ENCODE measurements at regions not wholly inside any gene's neighbourhood (a gene's known extent, or its start where the extent isn't known, plus 50 kb on each side); places are given as distances from the start of the nearest gene placed in this dataset.

DNA sequence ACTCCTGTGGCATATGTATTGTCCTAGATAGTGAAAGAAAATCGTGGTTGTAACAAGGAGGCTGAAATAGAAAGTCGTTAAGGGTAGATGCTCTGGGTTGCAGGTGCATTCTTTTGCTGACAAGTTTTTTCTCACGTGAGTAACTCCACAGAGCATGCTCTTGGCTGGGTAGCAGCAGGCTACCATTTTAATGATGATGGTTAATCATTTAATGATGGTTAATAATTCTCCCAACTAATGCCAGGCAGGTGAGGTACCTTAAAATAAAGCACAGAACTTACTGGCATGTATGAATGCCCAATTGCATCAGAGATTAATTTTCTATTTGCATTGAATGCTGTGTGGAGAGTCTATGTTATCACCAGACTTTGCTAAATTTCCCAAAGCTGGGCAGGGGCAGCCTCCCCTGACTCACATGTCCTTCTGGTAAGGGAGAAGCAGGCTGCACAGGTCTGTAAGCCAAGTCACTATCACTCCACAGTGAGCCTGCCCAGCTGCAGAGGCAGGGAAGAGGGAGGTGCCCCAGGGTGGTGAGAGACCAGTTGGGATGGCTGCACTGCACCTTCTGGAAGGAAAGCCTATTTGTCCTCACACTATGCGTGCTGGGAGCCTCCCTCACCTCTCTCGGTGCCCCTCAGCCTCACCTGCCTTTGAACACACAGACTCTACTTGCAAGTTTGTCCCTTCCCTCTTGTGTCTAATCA, 287.0 kb upstream of the IGFBP3 start:
- no peak for DNase-seq (ENCODE audit: low spot score)

DNA sequence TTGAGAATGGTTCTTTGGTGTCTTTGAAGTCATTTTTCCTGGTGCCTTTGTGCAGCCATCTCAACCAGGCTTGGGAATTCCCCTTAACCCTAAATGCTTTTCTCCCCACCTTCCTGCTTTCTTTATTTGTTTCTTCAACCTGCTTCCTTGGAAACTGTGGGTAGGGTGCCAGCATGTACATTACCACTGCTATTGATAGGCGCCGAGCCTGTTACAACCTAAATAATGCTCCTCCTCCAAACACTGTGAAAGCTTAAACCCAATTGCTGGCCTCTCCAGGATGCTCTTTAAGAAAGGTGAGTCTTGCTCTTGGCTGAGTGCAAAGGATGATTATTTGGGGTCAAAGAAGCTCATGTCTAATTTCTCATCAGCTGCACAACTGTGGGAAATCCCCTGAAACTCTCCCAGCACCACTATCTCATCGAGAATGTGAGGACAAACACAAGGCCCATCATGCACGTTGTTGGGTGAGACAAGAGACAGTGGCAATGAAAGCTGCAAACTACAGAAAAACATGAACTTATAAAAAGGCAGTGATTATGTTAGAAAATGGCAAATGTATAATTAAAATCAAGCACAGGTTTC, 285.5 kb upstream of the IGFBP3 start:
- DNase-seq (ENCODE audit: low spot score) = no peak

DNA sequence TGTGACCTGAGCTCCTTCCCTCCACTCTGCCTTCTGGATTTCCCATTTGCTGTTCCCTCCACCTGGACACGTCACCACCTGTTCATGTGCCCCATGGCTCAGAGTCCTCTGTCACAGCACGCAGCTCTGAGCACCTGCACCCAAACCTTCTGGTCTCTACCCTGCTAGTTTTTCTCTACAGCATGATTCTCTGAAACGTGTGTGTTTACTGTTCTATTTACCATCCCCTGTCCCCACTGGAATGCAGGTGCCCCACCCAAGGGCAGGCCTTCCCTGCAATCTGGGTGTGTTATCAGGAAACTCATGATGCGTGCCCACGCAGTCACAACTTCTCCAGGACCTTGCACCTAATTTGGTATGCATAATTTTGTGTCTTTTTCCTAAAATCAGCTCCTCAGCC, 284.4 kb upstream of the IGFBP3 start:
- DNase-seq (ENCODE audit: low spot score) = no peak

DNA sequence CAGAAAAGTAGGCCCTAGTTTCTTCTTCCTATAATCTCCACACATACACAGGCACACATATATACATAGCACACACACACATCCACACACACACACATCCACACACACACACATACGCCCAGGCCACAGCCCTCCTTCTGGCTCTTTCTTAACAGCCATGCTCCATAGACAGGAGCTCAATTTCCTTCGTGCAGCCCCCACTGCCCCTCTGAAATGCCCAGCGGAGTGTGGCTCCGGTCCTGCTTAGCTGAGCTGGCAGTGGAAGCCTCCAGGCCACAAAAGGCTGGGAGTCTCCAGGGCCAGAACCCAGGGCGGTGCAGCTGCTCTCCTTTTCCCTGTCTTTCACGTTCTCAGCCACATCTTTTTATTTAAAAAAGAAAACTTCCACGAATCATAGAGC, 282.9 kb upstream of the IGFBP3 start:
- no peak for DNase-seq (ENCODE audit: low spot score)

DNA sequence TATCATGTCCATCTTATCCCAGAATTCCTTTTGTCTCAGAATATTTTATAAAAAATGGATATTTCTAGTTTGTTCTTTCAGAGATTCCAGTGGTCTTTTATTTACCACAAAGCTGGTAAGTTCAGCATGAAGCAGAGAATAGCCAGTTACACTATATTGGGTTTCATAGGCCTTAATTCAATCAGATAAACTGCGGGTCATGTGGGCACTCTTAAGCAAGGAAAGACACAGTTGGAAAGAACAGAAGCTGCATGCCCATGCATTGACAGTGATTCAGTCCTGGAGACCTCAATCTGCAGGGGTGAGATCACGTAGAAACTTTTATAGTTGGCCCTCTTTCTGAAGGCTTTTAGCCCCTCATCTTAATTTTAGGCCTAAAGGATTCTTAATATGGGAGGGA, 281.3 kb upstream of the IGFBP3 start:
- no peak for DNase-seq (ENCODE audit: low spot score)

DNA sequence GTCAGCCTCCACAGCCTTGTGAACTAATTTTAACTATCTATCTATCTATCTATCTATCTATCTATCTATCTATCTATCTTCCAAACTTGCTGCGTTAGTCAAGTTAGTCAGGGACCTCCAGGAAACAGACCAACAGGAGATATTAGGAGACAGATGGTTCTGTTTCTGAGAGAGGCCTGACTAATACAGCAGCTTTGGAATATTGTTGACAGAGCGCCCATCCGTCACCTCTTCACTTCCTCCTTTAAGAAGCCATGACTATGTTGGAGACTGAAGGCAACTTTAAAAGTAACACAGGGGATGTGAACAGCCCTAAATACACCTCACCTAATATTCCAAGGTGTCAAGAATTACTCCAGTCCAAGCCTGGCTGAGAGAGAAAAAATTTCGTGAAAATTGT, 280.9 kb upstream of the IGFBP3 start:
- DNase-seq (ENCODE audit: low spot score) = no peak

DNA sequence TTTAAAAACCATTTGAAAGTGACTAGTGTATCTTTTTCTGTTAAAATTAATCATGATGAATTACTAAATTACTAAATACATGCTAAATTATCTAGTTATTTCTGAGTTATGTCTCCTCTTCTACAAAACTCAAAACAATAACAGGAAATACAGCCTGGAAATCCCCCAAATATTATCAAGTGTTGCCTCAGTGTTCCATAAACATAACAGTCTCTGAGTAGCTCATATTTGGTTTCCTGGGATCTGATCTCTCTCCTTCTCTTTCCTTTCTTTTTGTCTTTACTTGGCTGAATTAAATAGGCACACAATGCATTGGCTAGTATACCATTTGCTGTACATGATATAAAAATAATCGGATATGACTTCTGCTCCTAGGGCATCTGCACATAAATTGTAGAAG, 277.6 kb upstream of the IGFBP3 start:
- DNase-seq (ENCODE audit: low spot score) = no peak

DNA sequence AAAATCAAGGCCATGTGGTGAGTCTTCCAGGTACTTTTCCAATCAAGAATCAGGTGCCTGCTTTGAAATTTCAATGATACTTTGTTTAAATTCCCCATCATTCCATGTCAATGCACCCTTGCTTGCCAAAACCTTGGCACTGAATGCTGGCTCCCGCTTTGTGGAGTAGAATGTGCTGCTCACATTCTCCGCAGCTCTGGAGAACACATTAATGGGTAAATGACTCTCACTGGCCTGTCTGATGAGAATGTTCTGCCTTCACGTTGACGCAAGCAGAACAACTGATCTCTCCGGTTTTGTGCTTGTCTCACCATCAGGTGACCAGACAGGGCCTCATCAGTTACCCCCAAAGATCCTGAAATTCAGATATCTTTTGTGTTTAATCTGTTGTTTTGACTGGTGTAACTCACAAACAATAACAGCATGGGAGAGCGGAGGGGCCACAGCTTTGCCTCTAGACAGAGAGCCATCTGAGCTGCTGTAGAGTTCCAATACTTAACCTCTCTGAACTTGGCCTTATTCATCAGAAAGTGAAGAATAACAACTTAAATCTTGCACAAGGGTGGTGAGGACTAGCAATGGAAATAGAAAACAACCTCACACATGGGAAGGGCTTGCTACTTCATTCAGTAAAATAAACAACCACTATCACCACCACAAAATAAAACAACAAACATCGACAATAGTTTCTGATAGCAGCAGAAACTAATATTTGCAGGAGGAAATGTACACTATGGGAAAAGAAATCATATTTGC, 276.9 kb upstream of the IGFBP3 start:
- no peak for DNase-seq (ENCODE audit: low spot score)

DNA sequence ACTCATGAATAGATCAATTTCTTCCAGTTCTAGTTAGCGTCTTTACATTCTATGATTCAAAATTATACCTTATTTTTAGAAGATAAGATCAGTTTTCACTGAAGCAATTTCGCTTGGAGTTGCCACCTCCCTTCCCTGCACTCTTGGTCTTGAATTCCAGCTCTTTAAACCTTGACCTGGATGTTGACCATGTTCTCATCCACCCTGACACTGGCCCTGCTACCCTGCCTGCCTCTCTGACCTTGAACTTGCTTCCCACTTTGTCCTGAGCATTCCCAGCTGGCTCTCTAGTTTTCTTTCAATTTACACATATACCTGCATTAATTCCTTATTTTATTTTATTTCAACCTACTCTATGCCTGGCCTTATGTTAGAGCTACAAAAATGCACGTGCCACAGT, 274.9 kb upstream of the IGFBP3 start:
- DNase-seq (ENCODE audit: low spot score) = no peak

DNA sequence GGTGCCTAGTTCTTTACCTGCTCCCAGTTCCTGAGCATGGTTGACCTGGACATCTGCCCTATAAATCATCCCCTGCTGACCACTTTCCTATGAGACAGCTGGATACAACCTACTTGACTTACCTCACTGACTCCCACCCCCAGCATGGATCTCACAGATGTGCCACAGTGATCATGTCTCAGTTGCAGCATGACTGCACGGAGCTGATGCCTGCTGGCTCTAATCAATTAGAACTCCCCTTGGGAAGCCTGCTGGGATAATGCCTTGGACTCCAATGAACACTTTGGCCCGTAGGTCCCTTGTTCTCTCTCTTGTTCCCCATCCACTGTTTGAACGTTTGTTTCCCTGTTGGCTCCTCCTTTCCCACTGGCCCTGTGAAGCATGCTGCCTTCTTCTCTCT, 271.2 kb upstream of the IGFBP3 start:
- no peak for DNase-seq (ENCODE audit: low spot score)

DNA sequence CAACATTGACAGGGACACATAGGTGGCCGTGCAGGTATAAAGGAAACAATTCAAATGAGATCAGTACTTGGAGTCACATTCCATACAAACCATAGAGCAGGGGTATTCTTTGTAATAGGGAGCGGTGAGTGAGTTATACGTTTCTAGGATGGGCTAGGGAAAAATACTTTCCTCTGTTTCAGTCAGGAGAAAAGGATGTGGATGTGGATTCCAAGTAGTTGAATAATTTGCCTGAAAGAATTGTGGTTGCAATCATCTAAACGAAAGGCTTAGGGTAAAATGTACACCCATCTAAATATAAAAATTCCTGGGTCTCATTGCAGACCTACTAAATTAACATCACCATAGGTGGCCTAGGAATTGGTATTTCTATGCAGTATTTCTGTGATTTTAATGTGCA, 270.7 kb upstream of the IGFBP3 start:
- DNase-seq (ENCODE audit: low spot score) = no peak

DNA sequence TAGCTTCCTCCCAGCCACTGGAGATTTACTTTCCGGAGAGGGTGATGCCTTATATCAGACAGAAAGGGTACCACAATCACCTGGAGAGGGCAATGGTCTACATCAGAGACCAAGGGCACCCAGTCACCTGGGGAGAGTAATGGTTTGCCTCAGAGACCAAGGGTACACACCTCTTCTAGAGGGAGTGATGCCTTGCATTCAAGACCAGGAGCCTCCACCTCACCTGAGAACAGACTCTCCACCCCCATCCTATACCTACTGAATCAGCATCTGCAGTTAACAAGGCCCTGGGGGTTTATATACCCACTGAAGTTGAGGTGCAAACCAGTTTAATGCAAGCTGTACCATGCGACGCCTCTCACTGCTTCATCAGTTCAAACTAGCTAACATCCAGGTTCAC, 270.2 kb upstream of the IGFBP3 start:
- DNase-seq (ENCODE audit: low spot score) = no peak

DNA sequence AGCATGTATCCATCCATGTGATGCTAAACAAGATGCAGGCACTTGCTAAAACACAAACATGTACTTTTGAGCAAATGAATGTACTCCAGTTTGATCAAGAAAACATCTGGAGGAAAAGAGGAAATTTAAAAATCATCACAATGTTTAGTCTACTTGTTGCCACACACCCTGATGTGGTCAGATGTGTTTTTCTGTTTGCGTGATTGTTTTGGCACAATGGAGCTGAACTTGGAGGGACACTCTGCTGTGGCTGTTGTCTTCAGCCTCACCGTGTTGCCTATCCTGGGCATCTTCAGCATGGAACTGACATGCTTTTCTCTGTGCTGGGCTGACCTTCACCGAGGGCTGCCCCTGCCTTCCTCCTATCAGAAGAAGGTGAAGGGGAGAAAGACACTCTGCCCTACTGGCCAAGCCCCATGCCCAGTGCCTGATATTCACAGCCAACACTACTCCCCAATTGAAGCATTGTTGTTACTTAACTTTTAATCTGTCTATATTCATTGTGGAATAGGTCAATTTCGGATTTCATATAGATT, 268.3 kb upstream of the IGFBP3 start:
- DNase-seq (ENCODE audit: low spot score) = no peak

DNA sequence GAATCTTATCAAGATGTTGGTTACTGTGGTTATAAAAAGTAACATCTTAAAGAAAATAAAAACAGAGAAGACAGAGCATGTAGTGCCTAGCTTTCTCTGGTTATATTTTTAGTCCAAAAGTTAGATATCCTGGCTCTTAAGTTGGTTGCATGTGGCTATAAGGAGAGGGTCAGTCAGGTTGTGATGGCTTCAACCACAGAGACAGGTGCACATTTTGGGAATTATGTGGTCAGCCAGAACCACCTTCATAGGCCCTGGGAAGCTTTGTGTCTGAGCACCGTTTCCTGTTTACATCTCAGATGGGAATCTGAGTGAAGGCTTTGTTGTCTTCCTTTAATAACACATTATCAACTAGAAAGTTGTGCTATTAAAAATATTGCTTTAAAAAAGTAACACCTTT, 265.1 kb upstream of the IGFBP3 start:
- no peak for DNase-seq (ENCODE audit: low spot score)

DNA sequence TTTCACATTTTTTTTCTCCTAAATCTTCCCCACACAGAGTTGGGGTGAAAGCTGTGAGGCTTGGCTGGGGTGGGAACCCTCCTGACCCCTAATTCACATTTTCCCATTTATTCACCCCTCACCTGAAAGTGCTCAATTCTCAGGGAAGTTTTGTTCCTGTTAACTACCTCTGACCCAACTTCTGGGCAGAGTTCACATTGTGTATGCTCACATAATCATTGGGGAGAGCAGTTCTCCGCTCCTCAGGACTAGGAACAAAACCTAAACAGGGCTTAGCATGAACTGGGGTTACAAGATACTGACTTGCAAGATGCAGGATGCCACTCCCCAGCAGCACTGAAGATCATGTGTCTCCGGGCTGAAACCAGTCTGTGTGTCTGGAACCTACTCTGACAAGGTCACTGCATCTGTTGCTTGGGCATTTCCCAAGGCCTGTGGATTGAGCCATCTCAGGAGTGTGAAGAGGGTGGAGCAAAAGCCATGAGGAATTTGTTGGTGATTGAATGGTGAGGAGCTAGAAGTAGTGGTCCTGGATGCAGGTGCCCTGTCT, 258.1 kb upstream of the IGFBP3 start:
- no peak for DNase-seq (ENCODE audit: low spot score)

DNA sequence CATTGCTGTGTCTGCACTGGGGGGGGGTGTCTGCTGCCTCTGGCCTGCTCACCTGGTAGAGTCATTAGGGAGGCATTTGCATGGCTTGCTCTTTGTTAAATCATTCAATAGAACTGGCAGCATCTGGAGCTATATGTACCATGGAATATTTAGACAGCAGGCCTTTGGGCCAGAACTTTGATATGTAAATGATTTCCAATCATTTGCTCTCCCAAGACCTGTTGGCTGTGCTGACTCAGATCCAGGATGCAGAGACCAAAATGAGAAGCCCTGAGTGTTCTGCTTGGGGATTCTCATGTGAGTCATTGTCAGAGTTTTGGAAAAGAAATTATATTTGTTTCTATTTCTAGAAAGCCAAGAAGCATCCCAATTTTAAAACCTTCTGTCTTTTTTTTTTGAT, 257.6 kb upstream of the IGFBP3 start:
- no peak for DNase-seq (ENCODE audit: low spot score)

DNA sequence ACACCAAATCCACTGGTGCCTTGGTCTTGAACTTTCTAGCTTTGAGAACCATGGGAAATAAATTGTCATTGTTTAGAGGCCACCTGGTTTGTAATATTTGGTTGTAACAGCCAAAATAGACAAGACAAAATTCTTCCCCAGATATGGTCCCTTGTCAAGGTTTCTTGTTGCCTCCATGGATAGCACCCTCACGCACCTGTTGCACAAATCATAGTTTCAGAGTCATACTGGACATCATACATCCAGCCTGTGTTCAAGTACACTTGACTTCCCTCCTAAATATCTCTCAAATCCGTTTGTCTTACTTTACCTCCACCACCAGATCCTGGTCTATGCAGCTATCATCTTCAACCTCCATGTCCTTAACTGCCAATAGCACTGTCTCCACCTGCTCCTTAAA, 256.7 kb upstream of the IGFBP3 start:
- DNase-seq (ENCODE audit: low spot score) = no peak

DNA sequence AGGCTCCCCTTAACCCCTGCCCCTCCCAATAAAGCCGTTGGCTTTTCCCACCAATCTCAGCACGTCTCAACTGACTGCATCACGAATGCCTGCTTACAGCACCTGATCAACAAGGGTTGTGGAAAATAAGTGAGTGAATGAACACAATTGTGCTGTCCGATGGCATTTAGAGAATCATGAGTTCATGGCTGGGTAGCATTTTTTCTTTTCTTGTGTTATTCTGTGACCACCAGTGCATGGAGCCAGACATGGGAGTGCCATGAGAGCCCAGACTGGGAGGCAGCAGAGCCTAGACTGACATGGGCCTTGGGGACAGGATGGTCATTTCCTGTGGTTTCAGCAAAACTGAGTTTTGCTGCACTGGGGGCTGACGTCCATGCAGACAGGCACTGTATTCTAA, 254.1 kb upstream of the IGFBP3 start:
- DNase-seq (ENCODE audit: low spot score) = no peak

DNA sequence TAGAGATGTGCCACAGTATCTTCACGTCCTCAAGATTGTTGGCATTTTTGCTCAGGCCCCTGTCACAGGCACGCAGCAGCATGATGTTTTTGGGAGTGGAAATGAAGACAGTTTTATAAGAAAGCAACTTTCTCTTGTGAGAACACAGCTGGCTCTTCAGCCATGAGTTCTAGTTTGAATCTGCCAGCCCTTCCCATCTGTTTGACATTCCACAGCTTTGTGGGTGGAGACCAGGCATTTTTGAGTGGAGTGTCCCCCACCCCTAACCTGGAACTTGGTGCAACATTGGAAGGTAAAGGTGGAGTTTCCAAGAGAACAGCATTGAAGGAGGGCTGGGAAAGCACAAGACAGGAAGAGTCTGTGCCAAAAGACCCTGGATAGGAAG, 253.1 kb upstream of the IGFBP3 start:
- no peak for DNase-seq (ENCODE audit: low spot score)

DNA sequence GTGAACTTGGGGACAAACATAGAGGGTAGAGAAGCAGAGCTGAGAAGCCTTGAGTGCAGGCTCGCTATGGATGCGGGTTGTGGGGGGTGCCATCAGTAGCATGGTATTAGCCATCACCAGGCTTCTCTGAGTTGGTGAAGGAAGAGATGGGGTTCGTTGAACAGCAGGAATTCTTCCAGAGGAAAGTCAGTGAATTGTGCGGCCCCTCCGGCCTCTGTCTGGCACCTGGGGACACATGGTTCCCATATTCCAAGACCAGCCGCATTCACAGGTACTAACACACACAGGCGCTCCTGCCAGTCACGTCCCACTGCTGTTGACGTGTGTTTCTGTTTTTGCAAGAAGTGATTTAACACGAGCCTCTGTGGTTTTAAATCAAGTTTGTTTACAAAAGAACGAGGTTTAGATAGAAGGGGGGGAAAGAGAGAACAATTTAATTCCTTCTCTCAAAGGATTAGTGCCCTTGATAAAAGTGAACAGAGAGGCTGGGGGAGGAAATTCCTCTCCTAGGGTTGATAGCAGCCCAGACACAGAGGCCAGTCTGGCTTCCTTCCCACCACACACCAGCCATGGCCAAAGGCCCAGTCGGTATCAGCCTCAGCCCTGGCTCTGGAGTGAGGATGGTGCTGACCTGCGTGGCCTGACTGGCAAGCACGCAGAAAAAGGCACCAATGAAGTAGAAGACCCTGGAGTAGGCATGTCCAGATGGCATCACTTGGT, 252.6 kb upstream of the IGFBP3 start:
- DNase-seq (ENCODE audit: low spot score) = no peak

DNA sequence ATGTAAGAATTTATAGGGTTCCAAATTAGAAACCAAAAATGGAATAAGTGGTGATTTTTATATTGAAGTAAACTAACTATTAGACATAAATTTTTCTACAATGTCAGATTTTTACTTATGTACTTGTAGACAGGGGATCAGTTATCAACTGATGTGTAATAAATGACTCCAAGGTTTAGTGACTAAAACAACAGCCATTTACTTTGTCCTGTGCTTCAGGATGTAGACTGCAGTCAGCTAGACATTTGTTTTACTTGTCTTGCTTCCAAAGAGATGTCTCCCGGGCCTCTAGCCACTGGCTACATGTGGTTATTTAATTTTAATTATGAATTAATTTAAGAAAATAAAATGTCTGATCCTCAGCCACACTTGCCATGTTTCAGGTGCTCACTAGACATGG, 249.7 kb upstream of the IGFBP3 start:
- DNase-seq (ENCODE audit: low spot score) = no peak

DNA sequence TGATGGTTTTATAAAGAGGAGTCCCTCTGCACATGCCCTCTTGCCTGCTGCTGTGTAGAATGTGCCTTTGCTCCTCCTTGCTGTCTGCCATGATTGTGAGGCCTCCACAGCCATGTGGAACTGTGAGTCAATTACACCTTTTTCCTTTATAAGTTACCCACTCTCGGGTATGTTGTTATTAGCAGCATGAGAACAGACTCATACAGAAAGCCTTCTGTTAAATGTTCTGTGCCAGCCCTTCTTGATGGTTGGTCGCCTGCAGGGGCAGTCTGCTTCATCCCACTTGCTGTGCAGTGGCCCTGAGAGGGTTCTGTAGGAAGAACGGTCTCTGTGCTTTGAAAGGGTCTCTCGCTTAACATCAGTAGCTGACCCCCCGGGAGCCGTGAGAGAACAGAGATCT, 248.9 kb upstream of the IGFBP3 start:
- no peak for DNase-seq (ENCODE audit: low spot score)

Measured in mucosa of gallbladder (tissue), 1 donor.